ENCODE measurements at regions not wholly inside any gene's neighbourhood (a gene's known extent, or its start where the extent isn't known, plus 50 kb on each side); places are given as distances from the start of the nearest gene placed in this dataset.

- TF ChIP-seq, protein P1, sequence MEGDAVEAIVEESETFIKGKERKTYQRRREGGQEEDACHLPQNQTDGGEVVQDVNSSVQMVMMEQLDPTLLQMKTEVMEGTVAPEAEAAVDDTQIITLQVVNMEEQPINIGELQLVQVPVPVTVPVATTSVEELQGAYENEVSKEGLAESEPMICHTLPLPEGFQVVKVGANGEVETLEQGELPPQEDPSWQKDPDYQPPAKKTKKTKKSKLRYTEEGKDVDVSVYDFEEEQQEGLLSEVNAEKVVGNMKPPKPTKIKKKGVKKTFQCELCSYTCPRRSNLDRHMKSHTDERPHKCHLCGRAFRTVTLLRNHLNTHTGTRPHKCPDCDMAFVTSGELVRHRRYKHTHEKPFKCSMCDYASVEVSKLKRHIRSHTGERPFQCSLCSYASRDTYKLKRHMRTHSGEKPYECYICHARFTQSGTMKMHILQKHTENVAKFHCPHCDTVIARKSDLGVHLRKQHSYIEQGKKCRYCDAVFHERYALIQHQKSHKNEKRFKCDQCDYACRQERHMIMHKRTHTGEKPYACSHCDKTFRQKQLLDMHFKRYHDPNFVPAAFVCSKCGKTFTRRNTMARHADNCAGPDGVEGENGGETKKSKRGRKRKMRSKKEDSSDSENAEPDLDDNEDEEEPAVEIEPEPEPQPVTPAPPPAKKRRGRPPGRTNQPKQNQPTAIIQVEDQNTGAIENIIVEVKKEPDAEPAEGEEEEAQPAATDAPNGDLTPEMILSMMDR (tag by site-specific recombination; IDR thresholded peaks at IDR 0.05) = no peak
- TF ChIP-seq PATZ1 (tag by site-specific recombination; IDR thresholded peaks at IDR 0.05) (no peak), ZBTB48 (tag by site-specific recombination; IDR thresholded peaks at IDR 0.05) (no peak), TCF7L2 (IDR thresholded peaks at IDR 0.05; ENCODE audit: borderline replicate concordance, low read depth, low read length) (no peak), SP2 (tag by site-specific recombination; IDR thresholded peaks at IDR 0.05) (no peak), ZNF133 (tag by site-specific recombination; IDR thresholded peaks at IDR 0.05) (no peak), ZNF37A (tag by site-specific recombination; IDR thresholded peaks at IDR 0.05) (no peak), ZNF214 (tag by site-specific recombination; IDR thresholded peaks at IDR 0.05; ENCODE audit: borderline replicate concordance) (no peak), MEIS1 (CRISPR knock-in tag; IDR thresholded peaks at IDR 0.05; ENCODE audit: borderline replicate concordance) (no peak), ZNF324 (tag by site-specific recombination; IDR thresholded peaks at IDR 0.05) (no peak), ZBTB20 (tag by site-specific recombination; IDR thresholded peaks at IDR 0.05) (no peak), ZBTB26 (tag by site-specific recombination; optimal IDR thresholded peaks at IDR 0.05) (no peak), ZSCAN23 (tag by site-specific recombination; IDR thresholded peaks at IDR 0.05) (no peak)
- TF ChIP-seq, protein P2, sequence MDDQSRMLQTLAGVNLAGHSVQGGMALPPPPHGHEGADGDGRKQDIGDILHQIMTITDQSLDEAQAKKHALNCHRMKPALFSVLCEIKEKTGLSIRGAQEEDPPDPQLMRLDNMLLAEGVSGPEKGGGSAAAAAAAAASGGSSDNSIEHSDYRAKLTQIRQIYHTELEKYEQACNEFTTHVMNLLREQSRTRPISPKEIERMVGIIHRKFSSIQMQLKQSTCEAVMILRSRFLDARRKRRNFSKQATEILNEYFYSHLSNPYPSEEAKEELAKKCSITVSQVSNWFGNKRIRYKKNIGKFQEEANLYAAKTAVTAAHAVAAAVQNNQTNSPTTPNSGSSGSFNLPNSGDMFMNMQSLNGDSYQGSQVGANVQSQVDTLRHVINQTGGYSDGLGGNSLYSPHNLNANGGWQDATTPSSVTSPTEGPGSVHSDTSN (CRISPR knock-in tag; IDR thresholded peaks at IDR 0.05) = no peak
Measured at GRCh38 chr3:95354489-95354888, 1291.6 kb downstream of the NSUN3 start.

Data from HEK293 (cell line).